ENCODE measurements at regions not wholly inside any gene's neighbourhood (a gene's known extent, or its start where the extent isn't known, plus 50 kb on each side); places are given as distances from the start of the nearest gene placed in this dataset.

DNA sequence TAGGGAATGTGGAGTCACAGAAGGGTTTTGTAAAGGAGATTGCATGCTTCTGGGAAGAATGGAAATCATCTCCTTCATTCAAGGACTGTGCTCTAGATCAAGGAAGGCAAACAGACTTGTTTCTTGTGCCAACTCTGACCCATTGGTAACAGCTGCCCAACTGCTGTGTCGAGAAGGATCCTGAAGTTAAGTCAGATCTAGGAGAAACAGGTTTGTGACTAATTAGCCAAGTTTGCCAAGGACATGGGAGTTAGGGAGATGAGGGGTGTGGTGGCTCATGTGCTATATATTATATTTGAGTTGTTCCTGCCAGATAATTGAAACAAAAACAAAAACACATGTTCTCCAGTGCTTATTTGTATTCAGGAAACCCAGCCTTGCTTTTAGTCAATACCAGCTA is 251.2 kb upstream of the USP24 start:
- no peak overlapping the region for H3K9ac ChIP-seq (ENCODE audit: low read depth in 1 of 2, low read length in 2 of 2)
- no peak overlapping the region for H3K4me3 ChIP-seq (ENCODE audit: low read depth in 1 of 2, low read length in 2 of 2)
- H3K4me1 ChIP-seq (ENCODE audit: control insufficient read depth in 1 of 2, insufficient read depth in 2 of 2, low read length in 2 of 2), result no peaks in the 10 kb centered on the region
- no peaks in the 10 kb centered on the region for H3K36me3 ChIP-seq (ENCODE audit: control insufficient read depth in 1 of 2, insufficient read depth in 2 of 2, low read length in 2 of 2)
- H3K27ac ChIP-seq (ENCODE audit: low read depth, low read length), result no peak overlapping the region
- H3K9me3 ChIP-seq (ENCODE audit: control insufficient read depth in 1 of 2, low read length in 2 of 2), result no peaks in the 10 kb centered on the region
- no peaks in the 10 kb centered on the region for H3K27me3 ChIP-seq (ENCODE audit: control insufficient read depth in 1 of 2, insufficient read depth in 2 of 2, low read length in 2 of 2)

GRCh38 chr1:55464550-55464949 is 249.4 kb upstream of the USP24 start:
- H3K4me3 ChIP-seq (ENCODE audit: low read depth in 1 of 2, low read length in 2 of 2), result no peak overlapping the region
- no peaks in the 10 kb centered on the region for H3K9me3 ChIP-seq (ENCODE audit: control insufficient read depth in 1 of 2, low read length in 2 of 2)
- H3K9ac ChIP-seq (ENCODE audit: low read depth in 1 of 2, low read length in 2 of 2), result no peak overlapping the region
- no peaks in the 10 kb centered on the region for H3K4me1 ChIP-seq (ENCODE audit: control insufficient read depth in 1 of 2, insufficient read depth in 2 of 2, low read length in 2 of 2)
- no peaks in the 10 kb centered on the region for H3K36me3 ChIP-seq (ENCODE audit: control insufficient read depth in 1 of 2, insufficient read depth in 2 of 2, low read length in 2 of 2)
- H3K27ac ChIP-seq (ENCODE audit: low read depth, low read length), result no peak overlapping the region
- no peaks in the 10 kb centered on the region for H3K27me3 ChIP-seq (ENCODE audit: control insufficient read depth in 1 of 2, insufficient read depth in 2 of 2, low read length in 2 of 2)

GRCh38 chr1:55463814-55464475 is 248.8 kb upstream of the USP24 start:
- H3K27ac ChIP-seq (ENCODE audit: low read depth, low read length), result no peak overlapping the region
- no peaks in the 10 kb centered on the region for H3K9me3 ChIP-seq (ENCODE audit: control insufficient read depth in 1 of 2, low read length in 2 of 2)
- no peaks in the 10 kb centered on the region for H3K36me3 ChIP-seq (ENCODE audit: control insufficient read depth in 1 of 2, insufficient read depth in 2 of 2, low read length in 2 of 2)
- H3K4me1 ChIP-seq (ENCODE audit: control insufficient read depth in 1 of 2, insufficient read depth in 2 of 2, low read length in 2 of 2), result no peaks in the 10 kb centered on the region
- no peak overlapping the region for H3K4me3 ChIP-seq (ENCODE audit: low read depth in 1 of 2, low read length in 2 of 2)
- no peak overlapping the region for H3K9ac ChIP-seq (ENCODE audit: low read depth in 1 of 2, low read length in 2 of 2)
- H3K27me3 ChIP-seq (ENCODE audit: control insufficient read depth in 1 of 2, insufficient read depth in 2 of 2, low read length in 2 of 2), result no peaks in the 10 kb centered on the region

DNA sequence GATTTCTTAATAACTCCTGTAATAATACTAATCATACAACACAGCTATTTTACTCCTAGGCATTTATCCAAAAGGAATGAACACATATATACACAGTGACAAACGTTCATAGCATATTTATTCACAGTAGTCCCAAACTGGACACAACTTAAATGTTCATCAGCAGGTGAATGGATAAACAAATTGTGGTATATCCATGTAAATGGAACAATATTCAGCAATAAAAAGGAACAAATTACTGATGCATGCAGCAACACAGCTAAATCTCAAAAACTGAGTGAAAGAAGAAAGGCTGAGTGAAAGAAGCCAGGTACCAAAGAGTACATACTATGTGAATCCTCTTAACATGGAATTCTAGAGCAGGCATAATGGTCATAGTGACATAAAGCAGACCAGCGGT is 242.7 kb upstream of the USP24 start:
- no peaks in the 10 kb centered on the region for H3K4me1 ChIP-seq (ENCODE audit: control insufficient read depth in 1 of 2, insufficient read depth in 2 of 2, low read length in 2 of 2)
- no peaks in the 10 kb centered on the region for H3K9me3 ChIP-seq (ENCODE audit: control insufficient read depth in 1 of 2, low read length in 2 of 2)
- no peak overlapping the region for H3K9ac ChIP-seq (ENCODE audit: low read depth in 1 of 2, low read length in 2 of 2)
- no peak overlapping the region for H3K27ac ChIP-seq (ENCODE audit: low read depth, low read length)
- no peaks in the 10 kb centered on the region for H3K27me3 ChIP-seq (ENCODE audit: control insufficient read depth in 1 of 2, insufficient read depth in 2 of 2, low read length in 2 of 2)
- H3K4me3 ChIP-seq (ENCODE audit: low read depth in 1 of 2, low read length in 2 of 2), result no peak overlapping the region
- no peaks in the 10 kb centered on the region for H3K36me3 ChIP-seq (ENCODE audit: control insufficient read depth in 1 of 2, insufficient read depth in 2 of 2, low read length in 2 of 2)

DNA sequence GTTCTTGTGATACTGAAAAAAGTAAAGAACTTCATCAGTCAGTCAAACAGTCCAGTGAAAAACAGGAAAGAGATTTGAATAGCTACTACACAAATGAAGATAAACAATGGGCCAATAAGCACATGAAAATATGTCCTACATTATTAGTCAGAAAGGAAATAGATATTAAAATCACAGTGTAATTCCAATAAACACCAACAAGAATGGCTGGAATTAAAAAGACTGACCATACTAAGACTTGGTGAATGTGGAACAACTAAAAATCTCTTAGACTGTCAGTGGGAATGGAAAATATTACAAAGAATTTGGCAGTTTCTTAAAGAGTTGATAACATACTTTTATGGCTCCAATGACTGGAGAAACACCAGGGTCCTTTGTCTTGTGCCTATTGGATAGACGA is 241.8 kb upstream of the USP24 start:
- Histone ChIP-seq H3K4me3 (ENCODE audit: low read depth in 1 of 2, low read length in 2 of 2) (no peak overlapping the region), H3K27ac (ENCODE audit: low read depth, low read length) (no peak overlapping the region), H3K9ac (ENCODE audit: low read depth in 1 of 2, low read length in 2 of 2) (no peak overlapping the region), H3K36me3 (ENCODE audit: control insufficient read depth in 1 of 2, insufficient read depth in 2 of 2, low read length in 2 of 2) (no peaks in the 10 kb centered on the region), H3K4me1 (ENCODE audit: control insufficient read depth in 1 of 2, insufficient read depth in 2 of 2, low read length in 2 of 2) (no peaks in the 10 kb centered on the region), H3K27me3 (ENCODE audit: control insufficient read depth in 1 of 2, insufficient read depth in 2 of 2, low read length in 2 of 2) (no peaks in the 10 kb centered on the region), H3K9me3 (ENCODE audit: control insufficient read depth in 1 of 2, low read length in 2 of 2) (no peaks in the 10 kb centered on the region)

DNA sequence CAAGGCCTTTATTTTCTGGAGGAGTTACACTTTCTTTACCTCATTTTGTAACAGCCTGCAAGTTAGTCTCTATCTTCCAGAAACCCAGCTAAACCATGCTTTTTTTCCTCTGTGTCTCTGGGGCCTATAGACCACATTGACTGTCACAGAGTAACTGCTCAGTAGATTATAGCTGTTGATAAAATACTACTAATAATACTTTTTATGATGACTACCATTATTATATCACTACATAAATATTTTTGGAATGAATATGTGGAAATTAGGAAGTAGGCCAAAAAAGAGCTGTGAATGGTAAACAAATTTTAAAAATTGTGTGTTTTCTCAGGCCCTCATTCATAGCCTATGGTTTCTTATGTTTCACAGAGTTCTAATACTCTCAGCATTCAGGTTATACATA is 233.1 kb upstream of the USP24 start:
- H3K27ac ChIP-seq (ENCODE audit: low read depth, low read length), result no peak overlapping the region
- H3K4me1 ChIP-seq (ENCODE audit: control insufficient read depth in 1 of 2, insufficient read depth in 2 of 2, low read length in 2 of 2), result no peaks in the 10 kb centered on the region
- H3K36me3 ChIP-seq (ENCODE audit: control insufficient read depth in 1 of 2, insufficient read depth in 2 of 2, low read length in 2 of 2), result no peaks in the 10 kb centered on the region
- H3K4me3 ChIP-seq (ENCODE audit: low read depth in 1 of 2, low read length in 2 of 2), result no peak overlapping the region
- no peaks in the 10 kb centered on the region for H3K9me3 ChIP-seq (ENCODE audit: control insufficient read depth in 1 of 2, low read length in 2 of 2)
- H3K27me3 ChIP-seq (ENCODE audit: control insufficient read depth in 1 of 2, insufficient read depth in 2 of 2, low read length in 2 of 2), result no peaks in the 10 kb centered on the region
- H3K9ac ChIP-seq (ENCODE audit: low read depth in 1 of 2, low read length in 2 of 2), result no peak overlapping the region

GRCh38 chr1:55447488-55447887 is 232.3 kb upstream of the USP24 start:
- Histone ChIP-seq H3K9ac (ENCODE audit: low read depth in 1 of 2, low read length in 2 of 2) (no peak overlapping the region), H3K4me3 (ENCODE audit: low read depth in 1 of 2, low read length in 2 of 2) (no peak overlapping the region), H3K36me3 (ENCODE audit: control insufficient read depth in 1 of 2, insufficient read depth in 2 of 2, low read length in 2 of 2) (no peaks in the 10 kb centered on the region), H3K27me3 (ENCODE audit: control insufficient read depth in 1 of 2, insufficient read depth in 2 of 2, low read length in 2 of 2) (no peaks in the 10 kb centered on the region), H3K4me1 (ENCODE audit: control insufficient read depth in 1 of 2, insufficient read depth in 2 of 2, low read length in 2 of 2) (no peaks in the 10 kb centered on the region), H3K27ac (ENCODE audit: low read depth, low read length) (no peak overlapping the region), H3K9me3 (ENCODE audit: control insufficient read depth in 1 of 2, low read length in 2 of 2) (no peaks in the 10 kb centered on the region)

DNA sequence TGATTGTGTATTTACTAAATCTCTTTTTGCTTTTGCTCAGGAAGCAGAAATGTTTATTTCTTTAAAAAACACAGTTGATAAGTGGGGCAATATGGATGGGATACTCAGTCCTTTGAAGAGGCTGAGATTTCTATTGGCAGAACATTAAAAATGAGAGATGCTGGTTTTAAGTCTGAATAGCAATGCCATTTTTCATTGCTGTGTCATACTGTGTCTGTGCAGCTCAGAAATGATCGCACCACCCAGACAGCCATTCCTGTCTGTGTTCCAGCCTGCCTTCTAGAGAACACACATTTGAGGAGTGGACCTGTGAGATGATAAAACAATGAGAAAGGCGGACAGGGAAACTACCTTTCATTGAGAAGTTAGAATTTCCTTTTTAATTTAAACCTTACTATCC is 231.2 kb upstream of the USP24 start:
- no peaks in the 10 kb centered on the region for H3K27me3 ChIP-seq (ENCODE audit: control insufficient read depth in 1 of 2, insufficient read depth in 2 of 2, low read length in 2 of 2)
- no peaks in the 10 kb centered on the region for H3K9me3 ChIP-seq (ENCODE audit: control insufficient read depth in 1 of 2, low read length in 2 of 2)
- H3K9ac ChIP-seq (ENCODE audit: low read depth in 1 of 2, low read length in 2 of 2), result no peak overlapping the region
- H3K4me3 ChIP-seq (ENCODE audit: low read depth in 1 of 2, low read length in 2 of 2), result no peak overlapping the region
- H3K27ac ChIP-seq (ENCODE audit: low read depth, low read length), result no peak overlapping the region
- H3K4me1 ChIP-seq (ENCODE audit: control insufficient read depth in 1 of 2, insufficient read depth in 2 of 2, low read length in 2 of 2), result no peaks in the 10 kb centered on the region
- no peaks in the 10 kb centered on the region for H3K36me3 ChIP-seq (ENCODE audit: control insufficient read depth in 1 of 2, insufficient read depth in 2 of 2, low read length in 2 of 2)

GRCh38 chr1:55445416-55445815 is 230.3 kb upstream of the USP24 start:
- H3K4me3 ChIP-seq (ENCODE audit: low read depth in 1 of 2, low read length in 2 of 2), result no peak overlapping the region
- H3K9me3 ChIP-seq (ENCODE audit: control insufficient read depth in 1 of 2, low read length in 2 of 2), result no peaks in the 10 kb centered on the region
- no peaks in the 10 kb centered on the region for H3K4me1 ChIP-seq (ENCODE audit: control insufficient read depth in 1 of 2, insufficient read depth in 2 of 2, low read length in 2 of 2)
- H3K9ac ChIP-seq (ENCODE audit: low read depth in 1 of 2, low read length in 2 of 2), result no peak overlapping the region
- no peaks in the 10 kb centered on the region for H3K27me3 ChIP-seq (ENCODE audit: control insufficient read depth in 1 of 2, insufficient read depth in 2 of 2, low read length in 2 of 2)
- no peaks in the 10 kb centered on the region for H3K36me3 ChIP-seq (ENCODE audit: control insufficient read depth in 1 of 2, insufficient read depth in 2 of 2, low read length in 2 of 2)
- H3K27ac ChIP-seq (ENCODE audit: low read depth, low read length), result no peak overlapping the region

GRCh38 chr1:55444667-55445066 is 229.5 kb upstream of the USP24 start:
- Histone ChIP-seq H3K27me3 (ENCODE audit: control insufficient read depth in 1 of 2, insufficient read depth in 2 of 2, low read length in 2 of 2) (no peaks in the 10 kb centered on the region), H3K4me3 (ENCODE audit: low read depth in 1 of 2, low read length in 2 of 2) (no peak overlapping the region), H3K4me1 (ENCODE audit: control insufficient read depth in 1 of 2, insufficient read depth in 2 of 2, low read length in 2 of 2) (no peaks in the 10 kb centered on the region), H3K9me3 (ENCODE audit: control insufficient read depth in 1 of 2, low read length in 2 of 2) (no peaks in the 10 kb centered on the region), H3K27ac (ENCODE audit: low read depth, low read length) (no peak overlapping the region), H3K9ac (ENCODE audit: low read depth in 1 of 2, low read length in 2 of 2) (no peak overlapping the region), H3K36me3 (ENCODE audit: control insufficient read depth in 1 of 2, insufficient read depth in 2 of 2, low read length in 2 of 2) (no peaks in the 10 kb centered on the region)
